HG03354 (cell line): ENCODE measurements at regions not wholly inside any gene's neighbourhood (a gene's known extent, or its start where the extent isn't known, plus 50 kb on each side); places are given as distances from the start of the nearest gene placed in this dataset.

Experiments used
- ATAC-seq: cut with Tn5 transposase; IDR thresholded peaks from one replicate; pipeline ENCODE4 v1.9.1; 2021; ENCODE audit warnings: mild to moderate bottlenecking; ENCODE audit not compliant: unreplicated experiment, poor library complexity, severe bottlenecking

- ATAC-seq = no peak
Measured at GRCh38 chr7:18425838-18426445, 69.6 kb upstream of the HDAC9 start.

GRCh38 chr7:18426564-18427226 lies 68.9 kb upstream of the HDAC9 start:
- ATAC-seq = no peak

- no peak for ATAC-seq
Measured at GRCh38 chr7:18429547-18429946, 66.0 kb upstream of the HDAC9 start.

GRCh38 chr7:18430810-18431209 lies 64.7 kb upstream of the HDAC9 start:
- no peak for ATAC-seq

- no peak for ATAC-seq
Measured at GRCh38 chr7:18434171-18434570, 61.4 kb upstream of the HDAC9 start.

GRCh38 chr7:18437101-18437500 lies 58.4 kb upstream of the HDAC9 start:
- no peak for ATAC-seq

- ATAC-seq = no peak
Measured at GRCh38 chr7:18440934-18441333, 54.6 kb upstream of the HDAC9 start.

- ATAC-seq = no peak
Measured at GRCh38 chr7:18444826-18445225, 50.7 kb upstream of the HDAC9 start.

- no peak for ATAC-seq
Measured at GRCh38 chr7:18445483-18445882, 50.1 kb upstream of the HDAC9 start.
